ENCODE measurements at regions not wholly inside any gene's neighbourhood (a gene's known extent, or its start where the extent isn't known, plus 50 kb on each side); places are given as distances from the start of the nearest gene placed in this dataset.

DNA sequence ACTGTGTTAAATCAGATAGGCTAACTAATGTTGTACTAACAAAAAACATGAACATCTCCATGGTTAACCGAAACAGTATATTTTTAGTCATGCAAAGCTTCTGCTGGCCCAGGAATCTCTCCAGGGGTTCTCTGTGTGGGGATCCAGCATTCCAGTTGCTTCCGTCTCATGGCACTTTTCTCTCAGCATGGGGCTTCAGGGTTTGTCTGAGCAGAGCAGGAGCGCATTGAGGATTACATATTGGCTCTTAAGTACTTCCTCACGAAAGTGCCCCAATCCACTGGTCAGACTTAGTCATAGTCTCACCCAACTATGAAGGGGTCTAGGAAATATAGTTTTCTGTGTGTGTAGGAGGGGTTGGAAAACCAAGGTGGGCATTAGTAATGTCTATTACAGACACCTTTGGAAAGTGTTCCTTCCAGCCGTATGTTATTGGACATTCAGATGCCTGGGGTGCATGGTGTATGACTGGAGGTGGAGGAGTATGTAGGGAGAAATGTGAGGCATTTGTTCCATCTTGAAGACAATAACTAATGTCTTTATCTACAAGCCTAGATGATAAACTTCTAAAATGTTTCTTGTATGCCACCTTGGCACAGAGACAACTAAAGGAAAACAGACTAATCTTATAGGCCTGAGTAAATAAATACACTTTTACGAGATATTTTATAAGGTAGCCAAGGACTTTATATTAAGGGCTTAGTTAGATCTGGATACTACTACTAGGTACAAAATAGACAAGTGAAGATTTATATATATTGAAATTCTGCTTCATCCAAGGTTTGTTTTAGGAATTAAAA, 123.8 kb upstream of the ZEB2 start:
- Histone ChIP-seq H3K18ac (ENCODE audit: insufficient read length, low read depth, low read length) (no peak overlapping the region), H2AK5ac (ENCODE audit: insufficient read length, low read length) (no peak overlapping the region), H3K4me1 (ENCODE audit: insufficient read depth, low read length) (peaks cover 3% of the 10 kb centered on the region; the same call in 1 of the 2 replicates), H4K5ac (ENCODE audit: insufficient read length, low read depth, low read length) (no peak overlapping the region), H3K9me3 (ENCODE audit: control insufficient read depth, low read depth, low read length) (no peaks in the 10 kb centered on the region), H2BK20ac (ENCODE audit: low read depth, low read length, poor library complexity, severe bottlenecking) (no peak overlapping the region), H3K4ac (ENCODE audit: low read depth, low read length) (no peak overlapping the region), H3K79me1 (ENCODE audit: insufficient read depth, low read depth, low read length, poor library complexity, severe bottlenecking) (no peaks in the 10 kb centered on the region), H2AFZ (ENCODE audit: low read length) (no peak overlapping the region), H4K20me1 (ENCODE audit: control insufficient read depth, insufficient read depth, insufficient read length) (no peaks in the 10 kb centered on the region), H3K23me2 (ENCODE audit: insufficient read length, low read depth, low read length, poor library complexity, severe bottlenecking) (peaks cover 2% of the 10 kb centered on the region), H2BK12ac (ENCODE audit: insufficient read length, low read depth, low read length) (no peak overlapping the region), H2BK120ac (ENCODE audit: low read depth, low read length, poor library complexity, severe bottlenecking) (no peak overlapping the region), H2BK15ac (ENCODE audit: low read depth, low read length) (no peak overlapping the region), H4K91ac (ENCODE audit: insufficient read length, low read depth, low read length) (no peak overlapping the region), H3K23ac (ENCODE audit: insufficient read length, low read depth, low read length) (no peak overlapping the region), H3K14ac (ENCODE audit: insufficient read depth, low read length) (no peak overlapping the region), H3K56ac (ENCODE audit: insufficient read length, low read depth, low read length) (no peak overlapping the region), H3K9ac (ENCODE audit: extremely low read depth, insufficient read length, low read length) (no peak overlapping the region), H3K79me2 (ENCODE audit: insufficient read depth, low read length) (no peaks in the 10 kb centered on the region), H3K27me3 (ENCODE audit: insufficient read depth, low read length) (no peaks in the 10 kb centered on the region), H3K27ac (ENCODE audit: insufficient read length, low read depth, low read length) (no peak overlapping the region), H4K8ac (replicated peaks; ENCODE audit: insufficient read length, low read depth, low read length) (no peak overlapping the region), H3T11ph (ENCODE audit: low read length) (no peak overlapping the region), H2BK5ac (ENCODE audit: insufficient read length, low read length) (no peak overlapping the region), H3K4me2 (ENCODE audit: insufficient read depth, insufficient read length, low read length) (no peak overlapping the region)
- TF ChIP-seq, protein P1, sequence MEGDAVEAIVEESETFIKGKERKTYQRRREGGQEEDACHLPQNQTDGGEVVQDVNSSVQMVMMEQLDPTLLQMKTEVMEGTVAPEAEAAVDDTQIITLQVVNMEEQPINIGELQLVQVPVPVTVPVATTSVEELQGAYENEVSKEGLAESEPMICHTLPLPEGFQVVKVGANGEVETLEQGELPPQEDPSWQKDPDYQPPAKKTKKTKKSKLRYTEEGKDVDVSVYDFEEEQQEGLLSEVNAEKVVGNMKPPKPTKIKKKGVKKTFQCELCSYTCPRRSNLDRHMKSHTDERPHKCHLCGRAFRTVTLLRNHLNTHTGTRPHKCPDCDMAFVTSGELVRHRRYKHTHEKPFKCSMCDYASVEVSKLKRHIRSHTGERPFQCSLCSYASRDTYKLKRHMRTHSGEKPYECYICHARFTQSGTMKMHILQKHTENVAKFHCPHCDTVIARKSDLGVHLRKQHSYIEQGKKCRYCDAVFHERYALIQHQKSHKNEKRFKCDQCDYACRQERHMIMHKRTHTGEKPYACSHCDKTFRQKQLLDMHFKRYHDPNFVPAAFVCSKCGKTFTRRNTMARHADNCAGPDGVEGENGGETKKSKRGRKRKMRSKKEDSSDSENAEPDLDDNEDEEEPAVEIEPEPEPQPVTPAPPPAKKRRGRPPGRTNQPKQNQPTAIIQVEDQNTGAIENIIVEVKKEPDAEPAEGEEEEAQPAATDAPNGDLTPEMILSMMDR (conservative IDR thresholded peaks at IDR 0.05) = no peak
- H3K27ac Mint-ChIP-seq = peak overlapping the region in 1 of 3 experiments; percentile 36; a peak in 2 of 7 replicates
- WGBS (ENCODE audit: extremely low coverage, insufficient read length, low lambda C conversion rate) = no CpG with 5 or more reads among the region's 6 CpGs
- peaks cover 0 to 7% (median 0%) of the 10 kb centered on the region in 3 experiments; a peak in 2 of 7 replicates for H3K36me3 Mint-ChIP-seq (ENCODE audit: insufficient read depth in 1 of 3, low read depth in 3 of 3)
- H3K9me3 Mint-ChIP-seq = peaks cover 2 to 6% of the 10 kb centered on the region in 2 experiments; a peak in 3 of 5 replicates
- no peaks in the 10 kb centered on the region for H3K27me3 Mint-ChIP-seq (ENCODE audit: low read depth)
- DNase-seq = no peak
- H3K4me1 Mint-ChIP-seq = peaks cover 23 to 25% of the 10 kb centered on the region in 2 experiments
- H3K4me3 Mint-ChIP-seq = no peak overlapping the region
